ENCODE measurements at regions not wholly inside any gene's neighbourhood (a gene's known extent, or its start where the extent isn't known, plus 50 kb on each side); places are given as distances from the start of the nearest gene placed in this dataset.

DNA sequence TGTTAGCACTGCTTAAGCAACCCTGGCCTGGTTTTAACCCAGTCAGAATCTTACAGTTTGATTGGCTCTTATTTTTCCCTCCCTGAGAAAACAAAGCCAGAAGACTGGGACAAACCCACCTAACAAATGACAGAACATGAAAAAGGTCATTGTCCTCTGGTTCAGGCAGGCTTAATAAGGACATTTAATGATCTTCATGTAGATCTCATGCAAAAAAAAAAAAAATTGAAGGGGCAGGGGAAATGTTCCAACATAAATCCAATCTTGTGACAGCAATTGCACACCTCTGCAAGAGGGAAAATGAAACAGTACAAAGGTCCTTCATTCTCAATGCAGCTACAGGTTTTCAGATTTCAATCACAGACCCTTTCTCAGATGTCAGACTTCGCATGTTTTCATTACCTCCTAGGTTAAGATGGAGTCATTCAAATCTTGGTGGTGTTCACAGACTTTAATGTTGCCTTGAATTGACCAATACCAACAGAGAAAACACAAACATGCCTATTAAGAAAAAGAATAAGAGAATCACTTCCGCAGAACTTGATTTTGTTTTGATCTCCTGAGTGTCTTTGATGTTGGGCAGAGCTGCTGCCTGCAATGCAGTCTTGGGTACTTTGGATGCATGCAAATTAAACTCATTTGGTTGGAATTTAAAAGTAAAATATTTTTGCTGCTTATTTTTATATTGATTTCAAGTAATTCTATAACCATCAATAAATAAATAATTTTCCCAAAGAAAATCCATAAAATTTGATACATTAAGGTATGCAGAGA is 359.0 kb downstream of the BTG1 start:
- no peak overlapping the region for H3K4me2 ChIP-seq (ENCODE audit: low read depth, low read length)
- no peaks in the 10 kb centered on the region for H3K27me3 ChIP-seq (replicated peaks; ENCODE audit: insufficient read depth, low read length)
- no peaks in the 10 kb centered on the region for H3K9me3 ChIP-seq (replicated peaks; ENCODE audit: insufficient read depth, low read length)
- no peaks in the 10 kb centered on the region for H3K9me2 ChIP-seq (replicated peaks; ENCODE audit: insufficient read depth, low read length)
- H3K9ac ChIP-seq (ENCODE audit: low read length): no peak overlapping the region
- no peak for DNase-seq
- no peak overlapping the region for H2AFZ ChIP-seq (ENCODE audit: low read length)
- H3K36me3 ChIP-seq (replicated peaks; ENCODE audit: insufficient read depth, low read length): no peaks in the 10 kb centered on the region
- H3K4me3 ChIP-seq (ENCODE audit: low read length): no peak overlapping the region
- no peaks in the 10 kb centered on the region for H3K79me2 ChIP-seq (ENCODE audit: low read length)
- TF ChIP-seq, protein P1, sequence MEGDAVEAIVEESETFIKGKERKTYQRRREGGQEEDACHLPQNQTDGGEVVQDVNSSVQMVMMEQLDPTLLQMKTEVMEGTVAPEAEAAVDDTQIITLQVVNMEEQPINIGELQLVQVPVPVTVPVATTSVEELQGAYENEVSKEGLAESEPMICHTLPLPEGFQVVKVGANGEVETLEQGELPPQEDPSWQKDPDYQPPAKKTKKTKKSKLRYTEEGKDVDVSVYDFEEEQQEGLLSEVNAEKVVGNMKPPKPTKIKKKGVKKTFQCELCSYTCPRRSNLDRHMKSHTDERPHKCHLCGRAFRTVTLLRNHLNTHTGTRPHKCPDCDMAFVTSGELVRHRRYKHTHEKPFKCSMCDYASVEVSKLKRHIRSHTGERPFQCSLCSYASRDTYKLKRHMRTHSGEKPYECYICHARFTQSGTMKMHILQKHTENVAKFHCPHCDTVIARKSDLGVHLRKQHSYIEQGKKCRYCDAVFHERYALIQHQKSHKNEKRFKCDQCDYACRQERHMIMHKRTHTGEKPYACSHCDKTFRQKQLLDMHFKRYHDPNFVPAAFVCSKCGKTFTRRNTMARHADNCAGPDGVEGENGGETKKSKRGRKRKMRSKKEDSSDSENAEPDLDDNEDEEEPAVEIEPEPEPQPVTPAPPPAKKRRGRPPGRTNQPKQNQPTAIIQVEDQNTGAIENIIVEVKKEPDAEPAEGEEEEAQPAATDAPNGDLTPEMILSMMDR (IDR thresholded peaks at IDR 0.05; ENCODE audit: low read length): no peak
- TF ChIP-seq EZH2 (optimal IDR thresholded peaks at IDR 0.05; ENCODE audit: low read depth, low read length): no peak
- H4K20me1 ChIP-seq (ENCODE audit: insufficient read depth, low read length): no peaks in the 10 kb centered on the region
- H3K4me1 ChIP-seq (ENCODE audit: low read length): no peaks in the 10 kb centered on the region
- H3K27ac ChIP-seq (ENCODE audit: low read length): no peak overlapping the region
- no peaks in the 10 kb centered on the region for H3F3A ChIP-seq (ENCODE audit: insufficient read depth, low read length)

DNA sequence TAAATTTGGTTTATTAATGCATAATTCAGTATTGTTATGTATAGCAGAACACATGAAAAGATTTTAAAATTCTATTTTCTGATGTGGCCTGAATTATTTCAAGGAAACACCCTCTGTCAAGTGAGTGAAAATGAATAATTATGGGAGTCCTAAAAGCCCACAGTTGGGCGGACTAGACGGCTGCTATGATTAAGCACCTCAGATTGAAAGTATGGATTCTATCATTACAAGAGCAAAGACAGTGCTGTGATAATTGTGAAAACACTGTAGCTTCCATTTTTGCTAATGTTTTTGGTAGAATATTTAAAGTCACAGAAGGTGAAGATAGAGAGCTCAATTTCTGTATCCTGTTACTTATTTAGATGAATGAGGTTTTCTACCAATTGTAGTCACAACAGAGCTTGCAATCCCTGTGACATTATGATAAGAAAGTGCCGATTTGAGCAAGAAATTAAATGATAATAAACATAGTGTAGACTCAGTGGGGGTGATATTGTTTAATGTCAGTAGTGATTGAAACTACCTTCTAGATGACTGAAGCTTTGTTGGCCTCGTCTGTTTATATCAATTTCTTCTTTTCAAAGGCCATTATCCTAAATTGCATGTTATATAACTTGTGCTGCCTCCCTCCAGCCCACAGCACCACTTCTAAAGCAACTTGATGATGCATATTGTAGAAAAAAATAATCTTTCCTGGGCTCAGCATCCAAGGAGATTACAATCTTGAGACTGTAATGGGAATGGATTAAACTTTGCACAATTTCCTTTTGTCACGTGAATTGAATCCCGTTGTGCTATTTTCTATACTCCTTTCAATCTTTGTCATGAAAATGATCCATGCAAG is 359.8 kb downstream of the BTG1 start:
- Histone ChIP-seq H3F3A (ENCODE audit: insufficient read depth, low read length) (no peaks in the 10 kb centered on the region), H3K9me3 (replicated peaks; ENCODE audit: insufficient read depth, low read length) (no peaks in the 10 kb centered on the region), H3K4me2 (ENCODE audit: low read depth, low read length) (no peak overlapping the region), H3K79me2 (ENCODE audit: low read length) (no peaks in the 10 kb centered on the region), H3K27me3 (replicated peaks; ENCODE audit: insufficient read depth, low read length) (no peaks in the 10 kb centered on the region), H3K4me3 (ENCODE audit: low read length) (no peak overlapping the region), H3K9ac (ENCODE audit: low read length) (no peak overlapping the region), H3K4me1 (ENCODE audit: low read length) (no peaks in the 10 kb centered on the region), H3K9me2 (replicated peaks; ENCODE audit: insufficient read depth, low read length) (no peaks in the 10 kb centered on the region), H3K36me3 (replicated peaks; ENCODE audit: insufficient read depth, low read length) (no peaks in the 10 kb centered on the region), H4K20me1 (ENCODE audit: insufficient read depth, low read length) (no peaks in the 10 kb centered on the region), H2AFZ (ENCODE audit: low read length) (no peak overlapping the region), H3K27ac (ENCODE audit: low read length) (no peak overlapping the region)
- TF ChIP-seq EZH2phosphoT487 (IDR thresholded peaks at IDR 0.05; ENCODE audit: low read length) (no peak), EZH2 (optimal IDR thresholded peaks at IDR 0.05; ENCODE audit: low read depth, low read length) (no peak)
- TF ChIP-seq, protein P1 (IDR thresholded peaks at IDR 0.05; ENCODE audit: low read length): no peak
- DNase-seq: no peak

DNA sequence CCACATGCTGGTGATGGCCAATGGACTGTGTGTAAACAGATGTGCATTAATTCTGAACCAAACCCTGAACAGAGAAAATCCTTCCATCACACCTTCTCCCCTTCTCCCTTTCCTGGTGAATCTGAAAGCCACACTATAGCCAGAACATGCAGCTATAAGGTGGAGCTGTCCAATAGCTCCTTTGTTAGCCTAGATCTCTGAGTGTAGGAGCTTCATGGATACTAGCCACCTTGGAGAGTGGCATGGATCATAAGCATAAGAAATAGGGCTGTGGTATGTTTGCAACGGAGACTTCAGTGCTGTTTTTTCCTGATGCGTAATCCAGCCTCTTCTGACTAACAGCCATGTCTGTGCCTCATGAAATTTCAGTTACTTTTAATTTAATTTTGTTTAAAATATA is 364.5 kb downstream of the BTG1 start:
- no peaks in the 10 kb centered on the region for H3K36me3 ChIP-seq (replicated peaks; ENCODE audit: insufficient read depth, low read length)
- no peak overlapping the region for H3K4me3 ChIP-seq (ENCODE audit: low read length)
- no peaks in the 10 kb centered on the region for H3K27me3 ChIP-seq (replicated peaks; ENCODE audit: insufficient read depth, low read length)
- no peak for TF ChIP-seq EZH2 (optimal IDR thresholded peaks at IDR 0.05; ENCODE audit: low read depth, low read length)
- TF ChIP-seq, protein P1 (IDR thresholded peaks at IDR 0.05; ENCODE audit: low read length): no peak
- no peak for TF ChIP-seq EZH2phosphoT487 (IDR thresholded peaks at IDR 0.05; ENCODE audit: low read length)
- H3K4me2 ChIP-seq (ENCODE audit: low read depth, low read length): no peak overlapping the region
- H3K79me2 ChIP-seq (ENCODE audit: low read length): no peaks in the 10 kb centered on the region
- H3K27ac ChIP-seq (ENCODE audit: low read length): no peak overlapping the region
- peaks cover 17% of the 10 kb centered on the region for H3F3A ChIP-seq (ENCODE audit: insufficient read depth, low read length)
- DNase-seq: no peak
- no peaks in the 10 kb centered on the region for H3K9me2 ChIP-seq (replicated peaks; ENCODE audit: insufficient read depth, low read length)
- H3K9ac ChIP-seq (ENCODE audit: low read length): no peak overlapping the region
- H4K20me1 ChIP-seq (ENCODE audit: insufficient read depth, low read length): no peaks in the 10 kb centered on the region
- H3K9me3 ChIP-seq (replicated peaks; ENCODE audit: insufficient read depth, low read length): no peaks in the 10 kb centered on the region
- H2AFZ ChIP-seq (ENCODE audit: low read length): no peak overlapping the region
- peaks cover 22% of the 10 kb centered on the region for H3K4me1 ChIP-seq (ENCODE audit: low read length)
